HL-60 (cell line): ENCODE measurements at regions not wholly inside any gene's neighbourhood (a gene's known extent, or its start where the extent isn't known, plus 50 kb on each side); places are given as distances from the start of the nearest gene placed in this dataset.

Source experiments
- DNase-seq, 2 experiments: peaks; one replicate each; pipeline ENCODE4 v3.0.0-alpha.2; 2010 to 2020; ENCODE audit warnings: low read depth in 1 of 2, low spot score in 1 of 2
- H3K27ac ChIP-seq: fragments of 250-450 bp; sonication (Bioruptor Pico); replicated peaks from 2 replicates; pipeline ENCODE4 v1.5.1; 2020; ENCODE audit warnings: mild to moderate bottlenecking, moderate library complexity
- H3K27me3 ChIP-seq: fragments of 250-450 bp; sonication (Bioruptor Pico); 2 replicates; pipeline ENCODE4 v1.5.1; 2021; ENCODE audit warnings: mild to moderate bottlenecking, moderate library complexity; ENCODE audit not compliant: insufficient read depth, poor library complexity, severe bottlenecking
- H3K4me3 ChIP-seq: replicated peaks from 2 replicates; pipeline ENCODE4 v1.5.1; 2011; ENCODE audit warnings: mild to moderate bottlenecking, control low read depth, low read length; ENCODE audit not compliant: insufficient read depth
- GABPA ChIP-seq: IDR thresholded peaks from 2 replicates; pipeline ENCODE4 v1.6.1; 2012; ENCODE audit warnings: low read depth
- POLR2AphosphoS5 ChIP-seq: IDR thresholded peaks from 2 replicates; pipeline ENCODE4 v1.6.1; 2012; ENCODE audit warnings: low read depth
- SPI1 ChIP-seq: IDR thresholded peaks from 2 replicates; pipeline ENCODE4 v1.6.1; 2012; ENCODE audit warnings: low read depth, mild to moderate bottlenecking, borderline replicate concordance
- TF ChIP-seq, protein P1 (sequence below): IDR thresholded peaks from 2 replicates; pipeline ENCODE4 v1.6.1; 2012; ENCODE audit warnings: low read depth; ENCODE audit not compliant: insufficient replicate concordance
- TF ChIP-seq, protein P2 (sequence below): IDR thresholded peaks from one replicate; pipeline ENCODE4 v1.5.1; 2011; ENCODE audit warnings: low read length, control low read depth, inconsistent platforms; ENCODE audit not compliant: insufficient read depth

DNA sequence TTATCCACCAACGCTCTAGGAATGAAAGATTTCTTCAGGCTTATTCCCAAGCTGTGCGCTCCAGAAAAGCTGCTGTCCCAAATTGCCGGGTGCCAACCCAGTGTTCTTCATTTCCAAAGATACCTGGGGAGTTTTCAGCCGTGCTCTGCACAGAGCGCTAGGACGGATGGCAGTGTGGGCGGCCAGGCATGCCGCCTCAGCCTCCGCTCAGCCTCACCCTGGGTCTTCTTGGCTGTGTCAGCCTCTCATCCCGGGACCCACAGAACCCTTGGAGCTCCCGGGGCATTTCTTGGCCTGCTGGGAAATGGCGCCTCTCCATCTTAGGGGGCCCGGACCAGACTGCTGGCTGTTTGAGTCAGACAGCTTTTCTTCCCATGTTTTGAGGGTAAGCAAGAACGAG, 116.9 kb upstream of the SLC25A33 start:
- TF ChIP-seq, protein P1, sequence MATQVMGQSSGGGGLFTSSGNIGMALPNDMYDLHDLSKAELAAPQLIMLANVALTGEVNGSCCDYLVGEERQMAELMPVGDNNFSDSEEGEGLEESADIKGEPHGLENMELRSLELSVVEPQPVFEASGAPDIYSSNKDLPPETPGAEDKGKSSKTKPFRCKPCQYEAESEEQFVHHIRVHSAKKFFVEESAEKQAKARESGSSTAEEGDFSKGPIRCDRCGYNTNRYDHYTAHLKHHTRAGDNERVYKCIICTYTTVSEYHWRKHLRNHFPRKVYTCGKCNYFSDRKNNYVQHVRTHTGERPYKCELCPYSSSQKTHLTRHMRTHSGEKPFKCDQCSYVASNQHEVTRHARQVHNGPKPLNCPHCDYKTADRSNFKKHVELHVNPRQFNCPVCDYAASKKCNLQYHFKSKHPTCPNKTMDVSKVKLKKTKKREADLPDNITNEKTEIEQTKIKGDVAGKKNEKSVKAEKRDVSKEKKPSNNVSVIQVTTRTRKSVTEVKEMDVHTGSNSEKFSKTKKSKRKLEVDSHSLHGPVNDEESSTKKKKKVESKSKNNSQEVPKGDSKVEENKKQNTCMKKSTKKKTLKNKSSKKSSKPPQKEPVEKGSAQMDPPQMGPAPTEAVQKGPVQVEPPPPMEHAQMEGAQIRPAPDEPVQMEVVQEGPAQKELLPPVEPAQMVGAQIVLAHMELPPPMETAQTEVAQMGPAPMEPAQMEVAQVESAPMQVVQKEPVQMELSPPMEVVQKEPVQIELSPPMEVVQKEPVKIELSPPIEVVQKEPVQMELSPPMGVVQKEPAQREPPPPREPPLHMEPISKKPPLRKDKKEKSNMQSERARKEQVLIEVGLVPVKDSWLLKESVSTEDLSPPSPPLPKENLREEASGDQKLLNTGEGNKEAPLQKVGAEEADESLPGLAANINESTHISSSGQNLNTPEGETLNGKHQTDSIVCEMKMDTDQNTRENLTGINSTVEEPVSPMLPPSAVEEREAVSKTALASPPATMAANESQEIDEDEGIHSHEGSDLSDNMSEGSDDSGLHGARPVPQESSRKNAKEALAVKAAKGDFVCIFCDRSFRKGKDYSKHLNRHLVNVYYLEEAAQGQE = no peak
- TF ChIP-seq SPI1 (no peak), GABPA (no peak), POLR2AphosphoS5 (no peak)
- TF ChIP-seq, protein P2, sequence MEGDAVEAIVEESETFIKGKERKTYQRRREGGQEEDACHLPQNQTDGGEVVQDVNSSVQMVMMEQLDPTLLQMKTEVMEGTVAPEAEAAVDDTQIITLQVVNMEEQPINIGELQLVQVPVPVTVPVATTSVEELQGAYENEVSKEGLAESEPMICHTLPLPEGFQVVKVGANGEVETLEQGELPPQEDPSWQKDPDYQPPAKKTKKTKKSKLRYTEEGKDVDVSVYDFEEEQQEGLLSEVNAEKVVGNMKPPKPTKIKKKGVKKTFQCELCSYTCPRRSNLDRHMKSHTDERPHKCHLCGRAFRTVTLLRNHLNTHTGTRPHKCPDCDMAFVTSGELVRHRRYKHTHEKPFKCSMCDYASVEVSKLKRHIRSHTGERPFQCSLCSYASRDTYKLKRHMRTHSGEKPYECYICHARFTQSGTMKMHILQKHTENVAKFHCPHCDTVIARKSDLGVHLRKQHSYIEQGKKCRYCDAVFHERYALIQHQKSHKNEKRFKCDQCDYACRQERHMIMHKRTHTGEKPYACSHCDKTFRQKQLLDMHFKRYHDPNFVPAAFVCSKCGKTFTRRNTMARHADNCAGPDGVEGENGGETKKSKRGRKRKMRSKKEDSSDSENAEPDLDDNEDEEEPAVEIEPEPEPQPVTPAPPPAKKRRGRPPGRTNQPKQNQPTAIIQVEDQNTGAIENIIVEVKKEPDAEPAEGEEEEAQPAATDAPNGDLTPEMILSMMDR = no peak
- no peak overlapping the region for H3K27ac ChIP-seq
- no peak for DNase-seq
- no peak overlapping the region for H3K4me3 ChIP-seq
- no peaks in the 10 kb centered on the region for H3K27me3 ChIP-seq

DNA sequence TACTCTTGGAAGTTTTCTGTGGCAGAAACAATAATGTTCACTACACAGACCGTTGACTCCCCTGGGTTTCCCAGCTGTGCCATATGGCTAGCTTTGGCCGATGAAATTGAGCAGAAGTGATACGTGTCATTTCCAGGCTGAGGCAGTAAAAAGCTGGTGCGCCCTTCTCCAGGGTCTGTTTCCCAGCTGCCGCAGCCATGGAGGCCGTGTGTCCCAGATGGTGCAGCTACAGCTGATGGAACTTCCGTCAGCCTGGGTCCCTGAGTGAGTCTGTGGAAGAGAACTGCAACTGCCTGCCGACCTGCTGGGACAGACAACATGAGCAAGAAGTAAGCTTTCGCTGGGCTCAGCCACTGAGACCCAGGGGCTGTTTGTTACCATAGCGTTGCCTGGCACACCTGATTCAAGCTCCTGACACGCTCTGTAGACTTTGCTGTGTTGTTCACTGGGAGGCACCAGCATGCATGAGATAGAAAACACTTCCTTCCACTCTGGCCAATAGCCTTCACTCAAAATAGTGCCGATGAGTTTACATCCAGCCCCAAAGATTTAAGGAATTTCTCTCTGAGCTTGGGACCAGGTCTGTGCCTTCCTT, 116.3 kb upstream of the SLC25A33 start:
- Histone ChIP-seq H3K4me3 (no peak overlapping the region), H3K27me3 (no peaks in the 10 kb centered on the region), H3K27ac (no peak overlapping the region)
- TF ChIP-seq, protein P2 = no peak
- TF ChIP-seq, protein P1 = no peak
- TF ChIP-seq GABPA (no peak), SPI1 (no peak), POLR2AphosphoS5 (no peak)
- DNase-seq = no peak

DNA sequence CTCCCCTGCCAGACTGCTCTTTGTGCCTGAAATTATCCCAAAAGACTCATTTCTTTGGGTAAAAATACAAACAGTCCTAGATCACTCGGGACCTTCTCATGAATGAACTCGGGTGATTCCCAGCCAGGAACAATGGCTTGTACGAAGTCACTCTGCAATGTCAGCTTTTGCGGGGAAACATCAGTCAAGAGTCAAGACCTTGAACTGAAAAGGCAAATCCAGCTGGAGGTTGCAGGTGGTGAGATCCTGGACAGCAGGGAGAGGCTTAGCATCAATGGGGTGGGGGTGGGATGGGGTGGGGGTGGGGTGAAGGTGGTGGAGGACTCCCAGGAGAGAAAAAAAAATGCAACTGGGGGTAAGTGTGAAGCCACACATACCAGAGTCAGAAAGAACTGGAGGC, 115.0 kb upstream of the SLC25A33 start:
- Histone ChIP-seq H3K4me3 (no peak overlapping the region), H3K27ac (no peak overlapping the region), H3K27me3 (no peaks in the 10 kb centered on the region)
- no peak for DNase-seq
- no peak for TF ChIP-seq GABPA
- TF ChIP-seq, protein P1 = no peak
- TF ChIP-seq POLR2AphosphoS5 = no peak
- TF ChIP-seq, protein P2 = no peak
- TF ChIP-seq SPI1 = no peak
